HEK293T (cell line): ENCODE measurements at regions not wholly inside any gene's neighbourhood (a gene's known extent, or its start where the extent isn't known, plus 50 kb on each side); places are given as distances from the start of the nearest gene placed in this dataset.

ENCODE experiments used
- BHLHE40 ChIP-seq: fragments of 450-650 bp; IDR thresholded peaks from 2 replicates; pipeline ENCODE4 v1.6.1; 2016; ENCODE audit warnings: mild to moderate bottlenecking, moderate library complexity, borderline replicate concordance
- CTBP1 ChIP-seq: fragments of 450-650 bp; IDR thresholded peaks from 2 replicates; pipeline ENCODE4 v1.6.1; 2016; ENCODE audit warnings: borderline replicate concordance
- ELF4 ChIP-seq: fragments of 450-650 bp; IDR thresholded peaks from 2 replicates; pipeline ENCODE4 v1.6.1; 2017; ENCODE audit warnings: antibody characterized with exemption
- FOXA1 ChIP-seq: fragments of 450-650 bp; IDR thresholded peaks from 2 replicates; pipeline ENCODE4 v1.6.1; 2016; ENCODE audit warnings: mild to moderate bottlenecking
- FOXK2 ChIP-seq: fragments of 450-650 bp; IDR thresholded peaks from 2 replicates; pipeline ENCODE4 v1.6.1; 2016; ENCODE audit warnings: mild to moderate bottlenecking
- HDGF ChIP-seq: fragments of 450-650 bp; IDR thresholded peaks from 2 replicates; pipeline ENCODE4 v1.6.1; 2017; ENCODE audit warnings: antibody characterized with exemption, borderline replicate concordance
- SP1 ChIP-seq: fragments of 450-650 bp; IDR thresholded peaks from 2 replicates; pipeline ENCODE4 v1.6.1; 2017
- TARDBP ChIP-seq: fragments of 450-650 bp; IDR thresholded peaks from 2 replicates; pipeline ENCODE4 v1.6.1; 2016

DNA sequence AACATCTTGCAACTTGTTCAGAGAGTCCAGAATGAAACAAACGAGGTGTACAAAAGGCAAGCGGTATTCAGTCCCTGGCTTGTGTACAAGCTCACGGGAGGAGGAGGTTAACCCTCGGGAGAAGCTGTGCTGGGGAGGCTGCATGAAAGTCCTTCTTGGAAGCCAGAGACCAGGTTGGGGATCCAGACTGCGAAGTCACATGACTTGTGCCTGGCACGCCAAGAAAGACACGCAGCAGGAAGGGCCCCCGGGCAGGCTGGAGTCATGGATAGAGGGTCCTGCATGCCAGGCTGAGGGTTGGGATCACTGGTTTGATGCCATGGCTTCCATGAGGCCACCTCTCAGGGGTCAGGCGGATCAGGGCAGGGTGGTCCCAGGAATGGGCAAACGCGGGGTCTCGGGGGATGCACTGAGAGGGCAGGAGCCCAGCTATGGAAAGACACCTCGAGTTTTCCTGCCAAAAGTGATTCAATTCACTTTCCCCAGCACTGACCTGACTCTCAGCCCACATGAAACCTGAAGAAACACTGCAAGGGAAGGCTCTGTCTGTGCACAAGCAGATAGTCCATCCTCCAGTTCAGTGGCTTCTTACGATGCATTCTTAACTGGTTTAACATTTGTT, 79.4 kb downstream of the DLL1 start:
- TF ChIP-seq SP1, result no peak
- no peak for TF ChIP-seq HDGF
- TF ChIP-seq FOXK2, result no peak
- TF ChIP-seq TARDBP, result no peak
- TF ChIP-seq ELF4, result no peak
- no peak for TF ChIP-seq CTBP1
- no peak for TF ChIP-seq BHLHE40
- no peak for TF ChIP-seq FOXA1
